Panc1 (cell line): ENCODE measurements at regions not wholly inside any gene's neighbourhood (a gene's known extent, or its start where the extent isn't known, plus 50 kb on each side); places are given as distances from the start of the nearest gene placed in this dataset.

Experiments
- ATAC-seq: fragments of 200-7000 bp; cut with Tn5 transposase; 2 replicates; pipeline ENCODE4 v1.9.1; 2020; ENCODE audit warnings: mild to moderate bottlenecking, moderate library complexity
- BruUV-seq: library from RNA; stranded (reverse); fragments of 400-500 nt; replicated peaks from 2 replicates; lab custom pipeline; 2021; lab: Mats Ljungman, UMichigan
- CTCF ChIA-PET: fragments of 300-600 bp; sonication (Branson Sonifier 250); formaldehyde crosslinking; loops from one replicate; lab custom pipeline; 2022; ENCODE audit warnings: antibody characterized with exemption; lab: Charles Lee
- POLR2A ChIA-PET: fragments of 300-600 bp; sonication (Branson Sonifier 250); formaldehyde crosslinking; loops from one replicate; lab custom pipeline; 2022; ENCODE audit warnings: antibody characterized with exemption; lab: Charles Lee
- DNase-seq: peaks from one replicate; pipeline ENCODE4 v3.0.0-alpha.2; 2010; ENCODE audit warnings: low read depth, low spot score
- H3K27ac ChIP-seq: 2 replicates; pipeline ENCODE4 v1.5.1; 2011; ENCODE audit warnings: mild to moderate bottlenecking, low read length, inconsistent platforms
- H3K27me3 ChIP-seq: fragments of 200-500 bp; sonication (Bioruptor generic); 2 replicates; pipeline ENCODE4 v1.6.0; 2014; ENCODE audit warnings: low read length, inconsistent platforms; ENCODE audit not compliant: control insufficient read depth, insufficient read depth
- H3K36me3 ChIP-seq: fragments of 200-500 bp; sonication (Bioruptor generic); 2 replicates; pipeline ENCODE4 v1.5.1; 2014; ENCODE audit warnings: inconsistent platforms, mild to moderate bottlenecking, low read length, moderate library complexity; ENCODE audit not compliant: control insufficient read depth, insufficient read depth
- H3K4me1 ChIP-seq: 2 replicates; pipeline ENCODE4 v1.5.1; 2011; ENCODE audit warnings: inconsistent platforms, mild to moderate bottlenecking, low read length, moderate library complexity; ENCODE audit not compliant: control insufficient read depth, insufficient read depth
- H3K4me3 ChIP-seq, 2 experiments: 2 replicates each; pipeline ENCODE4 v1.5.1; 2011 to 2012; ENCODE audit warnings: low read depth in 2 of 2, low read length in 2 of 2, mild to moderate bottlenecking in 2 of 2, inconsistent platforms in 1 of 2, moderate library complexity in 1 of 2
- H3K9me3 ChIP-seq: fragments of 200-500 bp; sonication (Bioruptor generic); 2 replicates; pipeline ENCODE4 v1.5.1; 2014; ENCODE audit warnings: low read depth, mild to moderate bottlenecking, inconsistent platforms, low read length, moderate library complexity; ENCODE audit not compliant: control insufficient read depth, insufficient read depth
- POLR2AphosphoS5 ChIP-seq: IDR thresholded peaks from 2 replicates; pipeline ENCODE4 v1.6.1; 2012; ENCODE audit warnings: mild to moderate bottlenecking, low read depth, low read length, moderate library complexity
- REST ChIP-seq, 2 experiments: IDR thresholded peaks; 2 replicates each; pipeline ENCODE4 v1.6.1; 2011 to 2012; ENCODE audit warnings: low read depth in 2 of 2, control low read depth in 1 of 2, low read length in 1 of 2, mild to moderate bottlenecking in 1 of 2, moderate library complexity in 1 of 2; ENCODE audit not compliant: insufficient read depth in 1 of 2
- SIN3A ChIP-seq: IDR thresholded peaks from 2 replicates; pipeline ENCODE4 v1.6.1; 2012; ENCODE audit warnings: low read depth, mild to moderate bottlenecking, low read length, moderate library complexity, borderline replicate concordance; ENCODE audit not compliant: insufficient read depth
- TCF7L2 ChIP-seq: IDR thresholded peaks from 2 replicates; pipeline ENCODE4 v1.6.1; 2011; ENCODE audit warnings: mild to moderate bottlenecking, low read depth, low read length, inconsistent platforms
- in situ Hi-C: cut with HindIII; loops from 2 replicates; pipeline ENCODE4 v1.10.0; 2016; ENCODE audit warnings: low sequenced_read_pairs, low pct_unique_long_range_greater_than_20kb
- intact Hi-C: fragments of 100-400 bp; cut with micrococcal nuclease; formaldehyde crosslinking; loops from one replicate; pipeline ENCODE4 v1.10.0; 2022; ENCODE audit not compliant: unreplicated experiment
- TF ChIP-seq, protein P1 (sequence below): fragments of 450-650 bp; IDR thresholded peaks from 2 replicates; pipeline ENCODE4 v1.5.1; 2017; ENCODE audit warnings: mild to moderate bottlenecking

DNA sequence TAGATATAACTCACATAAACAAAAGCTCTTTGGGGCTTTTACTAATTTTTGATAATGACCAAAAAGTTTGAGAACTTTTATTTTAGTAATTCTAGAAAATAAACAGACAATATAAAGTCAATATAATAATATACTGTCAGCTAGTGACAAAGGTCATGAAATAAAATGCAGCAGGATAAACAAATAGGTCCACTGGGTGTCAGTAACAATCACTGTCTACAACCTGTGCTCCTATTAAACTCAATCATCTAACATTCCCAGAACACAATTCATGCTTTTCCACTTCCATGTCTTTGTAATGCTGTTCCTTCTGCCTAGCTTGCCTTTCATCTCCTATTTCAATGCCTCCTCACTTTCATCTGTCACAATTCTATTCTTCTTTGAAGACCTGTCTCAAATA, 186.1 kb downstream of the GIPC2 start:
- Histone ChIP-seq H3K4me3 (no peak overlapping the region), H3K27me3 (no peaks in the 10 kb centered on the region), H3K36me3 (no peaks in the 10 kb centered on the region), H3K27ac (no peak overlapping the region), H3K4me1 (no peaks in the 10 kb centered on the region), H3K9me3 (no peaks in the 10 kb centered on the region)
- BruUV-seq, result no TSS peak
- CTCF ChIA-PET, result no interaction called here
- DNase-seq (no peak), ATAC-seq (no peak)
- intact Hi-C loops (no loop called here), in situ Hi-C loops (no loop called here)
- TF ChIP-seq REST (IDR thresholded peaks at IDR 0.05; ENCODE audit: insufficient read depth in 1 of 2, low read depth in 2 of 2, low read length in 1 of 2), result no peak
- no peak for TF ChIP-seq TCF7L2
- POLR2A ChIA-PET, result no interaction called here

- H3K36me3 ChIP-seq, result no peaks in the 10 kb centered on the region
- ChIA-PET CTCF (interaction anchor here (0.5 kb wide), 1 partner anchor 706 kb away, joined by 6 read pairs; no protein-coding TSS in a partner anchor), POLR2A (no interaction called here)
- no peaks in the 10 kb centered on the region for H3K27me3 ChIP-seq
- ATAC-seq, result no peak
- in situ Hi-C loops, result no loop called here
- no peak overlapping the region for H3K4me3 ChIP-seq
- intact Hi-C loops, result no loop called here
- DNase-seq, result no peak
- BruUV-seq, result no TSS peak
- H3K9me3 ChIP-seq, result no peaks in the 10 kb centered on the region
- TF ChIP-seq SIN3A, result no peak
- no peak overlapping the region for H3K27ac ChIP-seq
- no peaks in the 10 kb centered on the region for H3K4me1 ChIP-seq
These were observed 186.9 kb downstream of the GIPC2 start for GRCh38 chr1:78232630-78233029.

DNA sequence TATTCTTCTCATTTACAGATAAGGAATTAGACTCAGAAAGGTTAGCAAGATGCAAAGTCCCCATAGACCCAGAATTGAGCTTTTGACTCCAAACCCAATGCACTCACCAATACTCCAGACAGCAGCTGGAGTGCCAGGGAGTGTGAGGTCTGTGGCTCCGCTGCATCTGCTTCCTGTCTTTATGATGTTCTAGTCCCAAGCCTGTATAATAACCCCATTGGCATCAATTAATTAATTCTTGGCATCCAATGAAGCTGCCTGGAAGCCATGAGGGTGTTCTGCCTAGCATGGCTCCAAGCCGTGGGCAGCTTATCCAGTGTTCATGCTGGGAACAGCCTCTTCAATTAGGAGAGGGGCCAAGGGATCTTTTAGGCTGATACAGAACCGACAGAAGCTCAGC, 188.7 kb downstream of the GIPC2 start:
- ATAC-seq, result no peak
- in situ Hi-C loops (no loop called here), intact Hi-C loops (no loop called here)
- no peaks in the 10 kb centered on the region for H3K36me3 ChIP-seq
- H3K27me3 ChIP-seq, result no peaks in the 10 kb centered on the region
- POLR2A ChIA-PET, result no interaction called here
- DNase-seq, result no peak
- no peak overlapping the region for H3K4me3 ChIP-seq
- TF ChIP-seq POLR2AphosphoS5 (no peak), TCF7L2 (no peak), REST (IDR thresholded peaks at IDR 0.05; ENCODE audit: insufficient read depth in 1 of 2, low read depth in 2 of 2, low read length in 1 of 2) (no peak), SIN3A (no peak)
- TF ChIP-seq, protein P1, sequence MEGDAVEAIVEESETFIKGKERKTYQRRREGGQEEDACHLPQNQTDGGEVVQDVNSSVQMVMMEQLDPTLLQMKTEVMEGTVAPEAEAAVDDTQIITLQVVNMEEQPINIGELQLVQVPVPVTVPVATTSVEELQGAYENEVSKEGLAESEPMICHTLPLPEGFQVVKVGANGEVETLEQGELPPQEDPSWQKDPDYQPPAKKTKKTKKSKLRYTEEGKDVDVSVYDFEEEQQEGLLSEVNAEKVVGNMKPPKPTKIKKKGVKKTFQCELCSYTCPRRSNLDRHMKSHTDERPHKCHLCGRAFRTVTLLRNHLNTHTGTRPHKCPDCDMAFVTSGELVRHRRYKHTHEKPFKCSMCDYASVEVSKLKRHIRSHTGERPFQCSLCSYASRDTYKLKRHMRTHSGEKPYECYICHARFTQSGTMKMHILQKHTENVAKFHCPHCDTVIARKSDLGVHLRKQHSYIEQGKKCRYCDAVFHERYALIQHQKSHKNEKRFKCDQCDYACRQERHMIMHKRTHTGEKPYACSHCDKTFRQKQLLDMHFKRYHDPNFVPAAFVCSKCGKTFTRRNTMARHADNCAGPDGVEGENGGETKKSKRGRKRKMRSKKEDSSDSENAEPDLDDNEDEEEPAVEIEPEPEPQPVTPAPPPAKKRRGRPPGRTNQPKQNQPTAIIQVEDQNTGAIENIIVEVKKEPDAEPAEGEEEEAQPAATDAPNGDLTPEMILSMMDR, result no peak
- no TSS peak for BruUV-seq
- no peaks in the 10 kb centered on the region for H3K4me1 ChIP-seq
- H3K27ac ChIP-seq, result no peak overlapping the region
- no peaks in the 10 kb centered on the region for H3K9me3 ChIP-seq
- CTCF ChIA-PET, result no interaction called here
